GM13977 (cell line): ENCODE measurements at regions not wholly inside any gene's neighbourhood (a gene's known extent, or its start where the extent isn't known, plus 50 kb on each side); places are given as distances from the start of the nearest gene placed in this dataset.

Experiments used
- DNase-seq: peaks from one replicate; pipeline ENCODE4 v3.0.0; 2012; ENCODE audit warnings: low spot score
- CTCF ChIP-seq: IDR thresholded peaks from 2 replicates; pipeline ENCODE4 v1.5.1; 2012; ENCODE audit warnings: mild to moderate bottlenecking, control low read depth; ENCODE audit not compliant: insufficient read depth; ENCODE audit errors: extremely low read depth, missing control alignments
- in situ Hi-C: fragments of 300-500 bp; cut with MboI; formaldehyde crosslinking; loops from one replicate; pipeline ENCODE4 v1.12.0; 2022; ENCODE audit warnings: low sequenced_read_pairs, low pct_unique_long_range_greater_than_20kb, mixed read lengths, inconsistent platforms; ENCODE audit not compliant: unreplicated experiment

- no peak for TF ChIP-seq CTCF
- in situ Hi-C loops, result no loop called here
Observed at GRCh38 chr7:12152196-12152918, 58.7 kb upstream of the TMEM106B start.

GRCh38 chr7:12154119-12154518 is 57.0 kb upstream of the TMEM106B start:
- TF ChIP-seq CTCF, result no peak
- in situ Hi-C loops, result no loop called here

More at GRCh38 chr7:12152196-12152918, 58.7 kb upstream of the TMEM106B start:
- DNase-seq, result no peak

GRCh38 chr7:12157517-12157916 is 53.6 kb upstream of the TMEM106B start:
- no peak for DNase-seq
- in situ Hi-C loops, result no loop called here
- TF ChIP-seq CTCF, result no peak

More at GRCh38 chr7:12154119-12154518, 57.0 kb upstream of the TMEM106B start:
- DNase-seq, result no peak

GRCh38 chr7:12158334-12159060 is 52.6 kb upstream of the TMEM106B start:
- TF ChIP-seq CTCF, result no peak
- in situ Hi-C loops, result no loop called here
- no peak for DNase-seq

- TF ChIP-seq CTCF, result no peak
- no peak for DNase-seq
- in situ Hi-C loops, result no loop called here
Observed at GRCh38 chr7:12161146-12161545, 49.9 kb upstream of the TMEM106B start.
